NCI-H526 treated with DMSO at 0.1 percent for 48 hours (cell line): ENCODE measurements at regions not wholly inside any gene's neighbourhood (a gene's known extent, or its start where the extent isn't known, plus 50 kb on each side); places are given as distances from the start of the nearest gene placed in this dataset.
"Not testable (repeated sequence)": the region's sequence is repeated elsewhere in the genome, so short reads cannot be mapped to it uniquely, and the experiment has no call there.

Experiments used
- DNase-seq: peaks from one replicate; lab custom pipeline; 2025; lab: John Stamatoyannopoulos, UW

DNA sequence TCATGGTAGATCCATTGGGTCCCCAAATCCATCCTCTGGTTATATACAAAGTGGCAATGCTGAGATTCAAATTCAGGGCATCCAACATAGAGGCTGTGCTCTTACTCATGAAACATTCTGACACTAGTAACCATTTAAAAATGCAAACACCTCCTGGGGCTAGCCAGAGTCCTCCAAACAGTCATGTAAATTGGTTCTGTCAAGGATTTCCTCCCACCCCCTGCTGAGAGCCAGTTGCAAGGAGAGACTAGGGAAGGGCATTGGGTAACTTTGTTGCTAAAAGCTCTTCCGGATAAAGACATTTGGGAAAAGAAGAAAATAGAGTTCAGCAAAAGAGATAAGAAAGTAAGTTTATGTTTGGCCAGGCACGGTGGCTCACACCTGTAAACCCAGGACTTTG, 58.3 kb downstream of the ART5 start:
- not testable (repeated sequence) for DNase-seq

DNA sequence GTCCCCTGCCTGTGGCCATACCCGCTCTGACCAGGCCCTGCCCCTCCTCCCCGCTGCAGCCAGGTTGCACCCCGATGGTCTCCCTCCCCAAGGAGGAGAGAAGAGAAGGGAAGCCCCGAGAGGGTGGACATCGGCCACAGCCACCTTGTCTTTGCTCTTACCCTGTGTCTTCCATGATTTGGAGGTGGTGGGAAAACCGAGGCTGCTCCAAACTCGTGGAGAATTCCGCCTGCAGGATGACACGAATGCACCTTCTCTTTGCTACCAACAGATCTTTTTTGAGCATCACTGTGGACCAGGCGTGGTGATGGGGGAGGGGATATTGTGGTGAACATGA, 60.4 kb downstream of the ART5 start:
- DNase-seq: not testable (repeated sequence)

DNA sequence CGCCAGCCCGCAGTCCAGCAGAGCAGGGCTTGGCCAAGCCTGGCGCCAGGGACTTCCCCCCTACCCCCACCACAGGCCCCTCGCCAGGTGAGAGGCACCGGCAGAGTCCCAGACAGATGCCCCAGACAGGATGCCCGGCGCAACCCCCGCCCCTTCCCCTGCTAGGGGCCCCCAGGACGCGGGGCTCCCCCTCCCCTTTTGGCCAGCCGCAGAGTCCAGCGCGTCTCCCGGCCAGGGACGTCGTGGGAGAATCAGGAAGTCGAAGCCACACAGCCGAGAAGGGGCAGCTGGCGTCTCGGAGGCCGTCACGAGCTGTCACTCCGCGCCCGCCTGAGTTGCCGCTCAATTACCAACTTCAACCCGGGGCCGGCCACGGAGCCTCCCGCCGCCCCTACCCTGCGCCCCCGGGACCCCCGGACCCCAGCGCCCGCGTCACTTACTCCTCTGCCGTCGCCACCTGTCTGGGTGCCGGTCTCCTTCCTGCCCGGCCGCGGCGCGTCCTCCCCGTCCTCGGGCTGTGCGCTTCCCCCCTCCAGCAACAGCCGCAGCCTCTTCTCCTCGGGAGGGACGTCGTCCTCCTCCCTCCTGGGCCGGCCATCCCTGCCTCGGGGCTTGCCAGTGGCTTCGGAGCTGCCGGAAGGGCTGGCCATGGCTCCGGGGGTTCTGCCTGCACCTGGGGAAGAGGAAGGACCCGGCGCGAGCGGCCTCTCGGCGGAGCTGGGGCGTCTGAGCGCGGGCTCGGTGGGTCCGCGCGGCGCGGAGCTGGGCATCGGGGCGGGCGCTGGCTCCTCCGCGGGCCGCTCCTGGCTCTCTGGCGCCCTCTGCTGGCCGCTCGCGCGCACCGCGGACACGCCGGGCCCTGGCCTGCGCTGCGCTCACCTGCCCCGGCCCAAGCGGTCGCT, 61.1 kb downstream of the ART5 start:
- DNase-seq: peak; percentile 33

DNA sequence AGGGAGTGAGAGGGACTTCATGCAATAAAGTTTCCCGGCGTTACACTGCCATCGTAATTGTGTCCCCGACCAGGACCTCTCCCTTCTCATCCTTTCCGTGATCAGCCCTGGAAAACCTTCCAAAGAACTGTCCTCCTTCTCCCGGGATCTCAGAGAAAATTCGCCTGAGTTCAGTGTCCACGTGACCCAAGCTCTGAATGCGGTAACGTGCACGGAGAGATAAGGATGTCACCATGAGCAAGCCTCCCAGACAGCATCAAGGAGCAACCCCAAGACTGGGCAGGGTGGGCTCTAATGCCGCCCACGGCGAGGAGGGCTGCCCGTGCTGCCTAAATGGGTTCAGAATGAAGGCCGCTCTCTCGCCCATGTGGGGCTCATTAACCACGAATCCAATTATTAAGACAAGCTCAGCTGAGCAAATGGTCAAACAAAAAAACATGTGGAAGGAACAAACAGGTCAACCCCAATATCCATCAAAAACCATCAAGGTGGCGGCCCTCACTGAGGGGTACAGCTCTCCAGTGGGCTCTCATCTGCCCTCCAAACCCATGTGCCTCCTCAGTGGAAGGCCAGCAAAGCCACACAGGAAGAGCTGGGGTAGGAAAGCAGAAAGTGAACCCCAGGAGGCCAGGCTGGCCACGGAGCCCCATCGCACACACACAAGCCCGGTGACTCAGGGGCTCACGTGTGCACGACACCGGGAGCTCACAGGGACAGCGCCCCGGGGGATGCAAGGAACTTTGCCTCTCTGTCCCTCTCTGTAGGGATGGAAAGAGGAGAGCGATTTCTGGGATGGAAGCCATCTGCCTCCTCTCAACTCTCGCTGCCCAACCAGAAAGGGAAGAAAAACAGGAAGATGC, 62.0 kb downstream of the ART5 start:
- not testable (repeated sequence) for DNase-seq

DNA sequence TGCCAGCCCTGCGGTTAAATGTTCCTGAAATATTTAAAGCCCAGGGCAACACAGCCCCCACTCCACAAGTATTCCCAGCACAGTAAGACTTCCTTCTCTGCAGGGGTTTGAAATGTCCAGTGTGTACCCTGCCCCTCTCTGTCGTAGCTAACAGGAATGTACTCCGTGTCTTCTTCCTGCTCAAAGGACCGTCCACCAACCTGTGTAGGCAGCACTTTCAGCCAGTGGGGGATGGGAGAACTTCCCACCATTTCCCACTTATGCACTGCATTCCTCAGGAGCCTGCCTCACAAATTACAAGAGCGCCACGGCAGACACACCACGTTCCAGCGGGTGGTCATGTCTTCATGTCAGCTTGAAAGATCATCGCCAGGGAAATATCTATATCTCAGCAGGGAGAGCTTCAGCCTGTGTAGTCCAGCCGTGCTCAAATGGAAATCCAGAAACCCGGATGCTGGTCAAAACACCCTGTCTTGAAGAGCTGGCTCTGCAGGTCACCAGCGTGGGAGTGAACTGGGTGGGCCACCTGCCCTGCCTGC, 65.7 kb downstream of the ART5 start:
- DNase-seq: not testable (repeated sequence)

DNA sequence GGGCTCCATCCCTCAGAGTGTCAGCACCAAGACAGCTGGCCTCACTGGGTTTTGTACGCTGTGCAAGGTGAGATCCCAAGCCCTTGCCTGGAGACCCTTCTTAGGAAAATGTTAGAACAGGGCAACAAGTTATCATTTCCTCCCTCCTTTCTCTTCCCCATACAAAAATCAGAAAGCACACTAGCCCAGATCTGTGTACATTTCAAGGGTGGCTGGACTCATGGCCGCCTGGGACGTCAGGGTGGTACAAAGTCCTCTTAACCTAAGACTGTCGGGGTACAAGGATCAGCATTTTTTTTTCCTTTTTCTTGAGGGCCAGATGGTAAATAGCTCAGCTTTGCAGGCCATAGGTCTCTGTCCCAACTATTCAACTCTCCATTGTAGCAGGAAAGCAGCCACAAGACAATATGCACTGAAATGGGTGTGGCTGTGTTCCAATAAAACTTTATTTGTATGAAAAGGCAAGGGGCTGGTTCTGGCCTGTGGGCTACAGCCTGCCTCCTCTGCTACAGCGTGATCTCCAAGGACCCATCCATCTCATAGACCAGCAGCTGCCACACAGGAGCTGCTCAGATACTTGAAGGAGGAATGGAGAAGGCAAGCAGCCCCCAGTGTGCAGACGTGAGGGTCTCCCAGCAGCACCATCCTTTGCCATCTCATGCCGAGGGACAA, 68.7 kb downstream of the ART5 start:
- not testable (repeated sequence) for DNase-seq

DNA sequence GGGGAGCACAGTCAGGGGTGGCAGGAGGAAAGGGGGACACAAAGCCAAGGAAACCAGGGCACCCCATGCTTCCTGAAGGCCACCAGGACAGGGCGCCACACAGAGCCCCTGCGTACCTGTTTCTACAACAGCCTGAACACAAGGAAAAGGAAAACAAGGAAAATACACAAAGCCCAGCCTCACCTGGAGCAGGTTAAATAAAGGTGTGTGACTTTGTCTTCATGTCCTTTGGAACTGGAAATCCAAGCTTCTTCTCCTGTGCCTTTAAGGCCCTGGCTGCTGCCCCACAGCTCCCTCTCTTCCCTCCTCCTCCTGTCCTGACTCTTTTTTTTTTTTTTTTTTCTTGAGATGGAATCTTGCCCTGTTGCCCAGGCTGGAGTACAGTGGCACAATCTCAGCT, 70.0 kb downstream of the ART5 start:
- DNase-seq: not testable (repeated sequence)

DNA sequence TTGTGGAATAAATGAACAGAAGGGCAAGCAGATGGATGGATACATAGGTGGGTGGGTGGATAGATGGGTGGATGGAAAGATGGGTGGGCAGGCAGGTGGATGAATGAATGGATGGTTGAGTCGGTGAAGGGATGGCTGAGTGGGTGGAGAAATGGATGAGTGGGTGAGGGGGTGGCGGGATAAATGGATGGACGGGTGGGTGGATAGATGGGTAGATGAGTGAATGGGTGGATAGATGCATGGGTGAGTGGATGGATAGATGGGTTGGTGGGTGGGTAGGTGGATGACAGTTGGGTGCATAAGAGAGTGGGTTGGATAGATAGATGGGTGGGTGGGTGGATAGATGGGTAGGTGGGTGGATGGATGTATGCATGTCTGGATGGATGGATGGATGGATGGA, 76.0 kb downstream of the ART5 start:
- DNase-seq: not testable (repeated sequence)

DNA sequence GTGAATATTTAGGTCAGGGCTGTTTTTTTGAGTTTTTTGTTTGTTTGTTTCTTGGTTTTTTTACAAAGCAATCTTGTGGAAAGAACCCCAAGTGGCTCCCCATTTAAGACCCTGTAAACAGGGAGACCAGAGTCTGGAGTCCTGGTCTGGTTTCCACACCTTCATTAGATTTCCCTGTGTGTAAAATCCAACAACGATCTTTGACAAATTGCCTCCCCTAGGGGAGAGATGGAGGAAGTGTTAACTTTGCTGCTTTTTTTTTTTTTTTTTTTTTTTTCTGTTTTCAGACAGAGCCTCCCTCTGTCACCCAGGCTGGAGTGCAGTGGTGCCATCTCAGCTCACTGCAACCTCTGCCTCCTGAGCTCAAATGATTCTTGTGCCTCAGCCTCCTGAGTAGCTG, 77.4 kb downstream of the ART5 start:
- not testable (repeated sequence) for DNase-seq

DNA sequence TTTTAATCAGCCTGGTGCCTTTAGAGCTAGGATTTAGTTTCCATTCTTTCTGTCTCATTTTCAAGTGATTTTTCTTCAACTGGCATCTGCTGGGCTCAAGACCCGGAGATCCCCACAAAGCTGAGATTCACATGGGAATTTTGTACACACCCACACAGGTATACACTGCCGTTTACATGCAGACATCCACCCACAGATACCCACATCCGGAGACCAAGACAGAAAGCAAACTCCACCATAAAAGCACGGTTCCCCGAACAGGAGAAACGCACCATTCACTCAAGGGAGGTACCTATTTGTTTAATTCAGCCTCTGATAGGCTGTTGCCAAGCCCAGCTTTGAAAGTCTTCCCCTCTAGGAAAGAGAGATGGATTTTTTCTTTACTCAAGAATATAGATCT, 87.2 kb downstream of the ART5 start:
- not testable (repeated sequence) for DNase-seq

DNA sequence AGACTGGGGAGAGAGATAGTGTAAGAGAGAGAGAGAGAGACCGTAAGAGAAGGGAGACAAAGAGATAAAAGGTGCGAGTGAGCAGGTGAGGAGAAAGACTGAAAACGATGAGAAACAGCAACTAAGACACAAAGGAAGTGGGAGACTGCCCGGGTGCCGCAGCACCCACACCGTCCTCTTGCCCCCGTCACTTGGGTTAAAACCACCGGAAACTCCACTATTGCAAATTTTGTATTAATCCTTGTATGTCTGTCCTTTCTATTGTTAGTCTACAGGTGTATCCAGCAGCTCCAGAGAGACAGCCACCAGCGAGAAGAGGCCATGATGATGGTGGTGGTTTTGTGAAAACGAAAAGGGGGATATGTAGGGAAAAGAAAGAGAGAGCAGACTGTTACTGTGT, 96.8 kb downstream of the ART5 start:
- DNase-seq: not testable (repeated sequence)

DNA sequence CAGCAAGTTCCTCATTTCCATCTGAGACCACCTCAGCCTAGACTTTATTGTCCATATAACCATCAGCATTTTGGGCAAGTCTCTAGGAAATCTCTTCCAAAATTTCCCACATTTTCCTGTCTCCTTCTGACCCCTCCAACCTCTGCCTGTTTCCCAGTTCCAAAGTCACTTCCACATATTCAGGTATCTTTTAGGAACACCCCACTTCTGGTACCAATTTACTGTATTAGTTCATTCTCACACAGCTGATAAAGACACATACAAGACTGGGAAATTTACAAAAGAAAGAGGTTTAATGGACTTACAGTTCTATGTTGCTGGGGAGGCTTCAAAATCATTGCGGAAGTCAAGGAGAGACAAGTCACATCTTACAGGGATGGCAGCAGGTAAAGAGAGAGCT, 103.6 kb downstream of the ART5 start:
- not testable (repeated sequence) for DNase-seq

DNA sequence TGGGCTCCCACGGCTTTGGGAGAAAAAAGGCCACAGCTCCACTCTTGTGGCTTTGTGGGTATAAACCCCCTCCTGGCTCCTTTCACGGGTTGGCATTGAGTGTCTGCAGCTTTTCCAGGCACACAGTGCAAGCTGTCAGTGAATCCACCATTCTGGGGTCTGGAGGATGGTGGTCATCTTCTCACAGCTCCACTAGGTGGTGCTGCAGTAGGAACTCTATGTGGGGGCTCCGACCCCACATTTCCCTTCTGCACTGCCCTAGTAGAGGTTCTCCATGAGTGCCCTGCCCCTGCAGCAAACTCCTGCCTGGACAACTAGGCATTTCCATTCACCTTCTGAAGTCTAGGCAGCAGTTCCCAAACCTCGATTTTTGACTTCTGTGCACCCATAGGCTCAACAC, 104.5 kb downstream of the ART5 start:
- DNase-seq: not testable (repeated sequence)

DNA sequence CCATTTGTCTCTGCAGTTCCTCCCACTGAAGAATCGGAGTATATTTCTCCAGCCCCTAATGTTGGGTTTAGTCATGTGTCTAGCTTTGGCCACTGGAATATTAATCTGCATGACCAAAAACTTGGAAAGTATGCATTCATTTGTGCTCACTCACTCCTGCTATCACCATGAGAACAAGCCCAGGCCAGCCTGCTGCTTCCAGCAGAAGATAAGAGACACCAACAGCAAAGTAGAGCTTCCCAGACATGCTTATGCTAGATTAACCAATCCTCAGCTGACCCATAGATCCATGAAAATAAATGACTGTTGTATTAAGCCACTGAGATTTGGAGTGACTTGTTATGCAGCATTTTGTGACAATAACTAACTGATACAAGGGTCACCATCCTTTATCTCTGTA, 108.8 kb downstream of the ART5 start:
- DNase-seq: not testable (repeated sequence)

DNA sequence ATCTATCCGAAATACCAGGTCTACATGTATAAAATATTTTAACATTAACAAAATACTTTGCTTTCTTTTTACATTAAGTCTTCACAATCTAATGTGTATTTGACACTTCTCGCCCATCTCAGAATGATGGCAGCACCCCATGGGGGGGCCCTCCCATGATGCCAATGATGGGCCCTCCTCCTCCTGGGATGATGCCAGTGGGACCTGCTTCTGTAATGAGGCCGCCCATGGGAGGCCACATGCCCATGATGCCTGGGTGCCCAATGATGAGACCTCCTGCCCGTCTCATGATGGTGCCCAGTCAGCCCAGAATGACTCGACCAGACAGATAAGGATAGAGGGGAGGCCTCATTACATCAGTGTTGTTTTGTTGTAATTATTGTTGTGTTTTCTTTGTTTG, 110.5 kb downstream of the ART5 start:
- DNase-seq: not testable (repeated sequence)

DNA sequence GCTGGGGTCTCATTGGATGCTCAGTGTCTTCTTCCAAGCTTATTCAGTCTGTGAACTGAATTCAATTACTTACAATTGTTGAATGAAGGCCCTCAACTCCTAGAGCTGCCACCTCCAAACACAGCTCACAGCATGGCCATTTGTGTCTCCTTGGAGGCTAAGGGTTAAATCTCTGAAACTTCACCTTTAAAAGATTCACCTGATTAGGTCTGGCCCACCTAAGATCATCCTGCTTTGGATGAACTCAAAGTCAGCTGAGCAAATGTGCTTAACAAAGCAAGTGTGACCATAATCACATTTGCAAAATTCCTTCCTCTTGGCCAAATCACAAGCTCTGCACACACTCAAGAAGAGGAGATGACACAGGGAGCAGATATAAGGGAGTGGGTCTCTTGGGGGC, 118.2 kb downstream of the ART5 start:
- DNase-seq: not testable (repeated sequence)

DNA sequence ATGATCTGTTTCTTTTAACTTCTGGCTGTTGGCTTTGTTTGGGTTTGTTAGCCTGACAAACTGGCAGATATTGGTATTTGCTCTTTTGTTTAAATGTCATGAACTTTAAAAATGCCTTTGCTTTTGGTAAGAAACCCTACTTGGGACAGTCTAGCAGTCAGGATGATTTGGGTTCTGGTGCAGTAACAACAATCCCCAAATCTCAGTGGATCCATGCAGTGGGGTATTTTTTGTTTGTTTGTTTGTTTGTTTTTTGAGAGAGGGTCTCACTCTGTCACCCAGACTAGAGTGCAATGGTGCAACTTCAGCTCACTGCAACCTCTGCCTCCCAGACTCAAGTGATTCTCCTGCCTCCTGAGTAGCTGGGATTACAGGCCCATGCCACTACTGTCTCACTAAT, 120.9 kb downstream of the ART5 start:
- DNase-seq: not testable (repeated sequence)

DNA sequence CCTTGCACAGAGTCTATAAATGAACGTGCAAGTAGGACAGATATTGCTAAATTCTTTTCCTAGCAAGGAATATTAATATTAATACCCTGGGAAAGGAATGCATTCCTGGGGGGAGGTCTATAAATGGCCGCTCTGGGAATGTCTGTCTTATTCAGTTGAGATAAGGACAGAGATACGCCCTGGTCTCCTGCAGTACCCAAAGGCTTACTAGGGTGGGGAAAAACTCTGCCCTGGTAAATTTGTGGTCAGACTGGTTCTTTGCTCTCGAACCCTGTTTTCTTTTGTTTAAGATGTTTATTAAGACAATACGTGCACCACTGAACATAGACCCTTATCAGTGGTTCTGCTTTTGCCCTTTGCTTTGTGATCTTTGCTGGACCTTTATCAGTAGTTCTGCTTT, 122.0 kb downstream of the ART5 start:
- DNase-seq: not testable (repeated sequence)

DNA sequence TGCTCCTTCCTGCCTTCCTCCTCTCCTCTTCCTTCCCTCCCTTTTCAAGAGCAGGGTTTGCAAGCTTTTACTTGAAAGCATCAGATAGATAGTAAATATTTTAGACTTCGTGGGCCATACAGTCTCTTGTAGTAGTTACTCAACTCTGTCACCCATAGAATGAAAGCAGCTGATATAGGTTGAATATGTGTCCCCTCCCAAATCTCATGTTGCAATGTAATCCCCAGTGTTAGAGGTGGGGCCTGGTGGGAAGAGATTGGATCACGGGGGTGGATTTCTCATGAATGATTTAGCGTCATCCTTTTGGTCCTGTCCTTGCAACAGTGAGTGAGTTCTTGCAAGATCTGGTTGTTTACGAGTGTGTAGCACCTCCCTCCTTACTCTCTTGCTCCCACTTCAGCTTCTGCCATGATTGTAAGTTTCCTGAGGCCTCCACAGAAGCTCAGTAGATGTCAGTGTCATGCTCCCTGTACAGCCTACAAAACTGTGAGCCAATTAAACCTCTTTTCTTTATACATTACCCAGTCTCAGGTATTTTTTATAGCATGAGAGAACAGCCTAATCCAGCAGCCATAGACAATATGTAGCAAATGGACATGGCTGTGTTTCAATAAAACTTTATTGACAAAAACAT, 124.7 kb downstream of the ART5 start:
- not testable (repeated sequence) for DNase-seq

DNA sequence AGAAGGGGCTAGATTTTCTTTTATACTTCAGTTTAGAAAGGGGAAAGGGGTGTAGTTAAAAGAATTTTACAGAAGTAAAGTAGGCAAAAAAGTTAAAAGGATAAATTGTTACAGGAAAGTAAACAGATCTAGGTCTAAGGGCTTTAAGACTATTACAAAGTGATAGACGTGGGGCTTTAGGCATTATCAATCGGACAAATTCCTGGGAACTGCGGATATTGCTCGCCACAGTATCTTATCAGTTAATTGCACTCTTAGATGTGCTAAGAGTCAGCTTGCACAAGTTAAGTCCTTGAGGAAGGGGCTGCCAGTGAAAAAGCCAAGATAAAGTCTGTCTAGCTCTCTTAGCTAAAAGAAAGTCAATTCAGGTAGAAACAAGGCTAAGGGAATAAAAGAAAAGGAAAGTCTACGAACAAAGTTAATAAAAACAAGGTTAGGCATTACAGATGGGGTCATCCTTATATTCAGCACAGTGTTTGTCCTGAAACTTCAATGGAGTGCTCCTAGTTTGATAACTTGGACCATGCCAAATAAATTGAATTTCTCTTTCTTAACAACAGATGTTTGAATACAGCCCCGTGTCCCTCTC, 125.4 kb downstream of the ART5 start:
- not testable (repeated sequence) for DNase-seq
